Hepatocyte (in vitro differentiated cells): ENCODE measurements at regions not wholly inside any gene's neighbourhood (a gene's known extent, or its start where the extent isn't known, plus 50 kb on each side); places are given as distances from the start of the nearest gene placed in this dataset.
"Not testable (repeated sequence)": the region's sequence is repeated elsewhere in the genome, so short reads cannot be mapped to it uniquely, and the experiment has no call there.

Experiments
- CTCF ChIP-seq: fragments of 200-600 bp; sonication (generic); IDR thresholded peaks from 2 replicates; pipeline ENCODE4 v1.5.1; 2016; ENCODE audit warnings: antibody characterized with exemption, mild to moderate bottlenecking; ENCODE audit not compliant: poor library complexity
- EZH2 ChIP-seq: fragments of 200-600 bp; sonication (generic); IDR thresholded peaks from 2 replicates; pipeline ENCODE4 v1.6.1; 2016; ENCODE audit warnings: antibody characterized with exemption, mild to moderate bottlenecking, borderline replicate concordance
- EZH2phosphoT487 ChIP-seq: fragments of 200-600 bp; sonication (generic); IDR thresholded peaks from one replicate; pipeline ENCODE4 v1.6.1; 2018; ENCODE audit warnings: antibody characterized with exemption, mild to moderate bottlenecking, low read depth, moderate library complexity; ENCODE audit not compliant: unreplicated experiment, severe bottlenecking

GRCh38 chr15:99791881-99792807, 58.9 kb upstream of the LYSMD4 start:
- not testable (repeated sequence) for TF ChIP-seq CTCF, EZH2, EZH2phosphoT487
